SU-DHL-6 (cell line): ENCODE measurements at regions not wholly inside any gene's neighbourhood (a gene's known extent, or its start where the extent isn't known, plus 50 kb on each side); places are given as distances from the start of the nearest gene placed in this dataset.

Experiments used
- H2AFZ ChIP-seq: fragments of 200-600 bp; sonication (generic); 2 replicates; pipeline ENCODE4 v1.6.1; 2014; ENCODE audit warnings: low read depth, mild to moderate bottlenecking, moderate library complexity, mixed read lengths, antibody characterized with exemption, low read length; ENCODE audit not compliant: severe bottlenecking
- H3F3A ChIP-seq: fragments of 200-600 bp; shearing (Covaris generic); 2 replicates; pipeline ENCODE4 v1.6.0; 2016; ENCODE audit warnings: antibody characterized with exemption, mild to moderate bottlenecking; ENCODE audit not compliant: insufficient read depth
- H3K27ac ChIP-seq: fragments of 200-600 bp; sonication (generic); 2 replicates; pipeline ENCODE4 v1.5.1; 2016; ENCODE audit warnings: low read depth, mild to moderate bottlenecking, low read length, moderate library complexity, mixed read lengths
- H3K27me3 ChIP-seq: fragments of 200-600 bp; sonication (generic), shearing (Covaris generic); 2 replicates; pipeline ENCODE4 v1.6.0; 2014; ENCODE audit warnings: mild to moderate bottlenecking, low read length
- H3K36me3 ChIP-seq: fragments of 200-600 bp; sonication (generic); 2 replicates; pipeline ENCODE4 v1.6.1; 2014; ENCODE audit warnings: mild to moderate bottlenecking, low read length, mixed read lengths
- H3K4me2 ChIP-seq: fragments of 300-600, 200-600 bp; shearing (Covaris generic), sonication (generic); 2 replicates; pipeline ENCODE4 v1.6.0; 2014; ENCODE audit warnings: low read length, low read depth, mild to moderate bottlenecking; ENCODE audit not compliant: poor library complexity, severe bottlenecking
- H3K4me3 ChIP-seq: fragments of 200-600 bp; sonication (generic); 2 replicates; pipeline ENCODE4 v1.5.1; 2014; ENCODE audit warnings: antibody characterized with exemption, low read length, mild to moderate bottlenecking, mixed read lengths; ENCODE audit not compliant: insufficient read depth, poor library complexity, severe bottlenecking
- H3K79me2 ChIP-seq: fragments of 200-600 bp; sonication (generic); 2 replicates; pipeline ENCODE4 v1.6.1; 2014; ENCODE audit warnings: mild to moderate bottlenecking, low read length, moderate library complexity; ENCODE audit not compliant: insufficient read depth
- H3K9ac ChIP-seq: fragments of 200-600 bp; sonication (generic); 2 replicates; pipeline ENCODE4 v1.7.0; 2014; ENCODE audit warnings: mild to moderate bottlenecking, low read length
- H3K9me2 ChIP-seq: fragments of 200-600 bp; sonication (generic); replicated peaks from 2 replicates; pipeline ENCODE4 v1.6.1; 2014; ENCODE audit warnings: low read length; ENCODE audit not compliant: insufficient read depth
- H3K9me3 ChIP-seq: fragments of 200-600 bp; sonication (generic); 2 replicates; pipeline ENCODE4 v1.6.1; 2014; ENCODE audit warnings: low read length, mixed read lengths; ENCODE audit not compliant: insufficient read depth
- H4K20me1 ChIP-seq: fragments of 200-600 bp; sonication (generic); 2 replicates; pipeline ENCODE4 v1.6.1; 2014; ENCODE audit warnings: low read depth, mild to moderate bottlenecking, antibody characterized with exemption, low read length, moderate library complexity, mixed read lengths
- EZH2phosphoT487 ChIP-seq: fragments of 200-600 bp; sonication (generic), shearing (Covaris generic); conservative IDR thresholded peaks from 2 replicates; pipeline ENCODE4 v1.6.1; 2018; ENCODE audit warnings: mild to moderate bottlenecking, antibody characterized with exemption, low read length, moderate library complexity, mixed read lengths
- TF ChIP-seq, protein P1 (sequence below): fragments of 200-600 bp; sonication (generic); IDR thresholded peaks from one replicate; pipeline ENCODE4 v1.5.1; 2017; ENCODE audit warnings: antibody characterized with exemption, mild to moderate bottlenecking, low read length, moderate library complexity; ENCODE audit not compliant: insufficient read depth, poor library complexity, severe bottlenecking

DNA sequence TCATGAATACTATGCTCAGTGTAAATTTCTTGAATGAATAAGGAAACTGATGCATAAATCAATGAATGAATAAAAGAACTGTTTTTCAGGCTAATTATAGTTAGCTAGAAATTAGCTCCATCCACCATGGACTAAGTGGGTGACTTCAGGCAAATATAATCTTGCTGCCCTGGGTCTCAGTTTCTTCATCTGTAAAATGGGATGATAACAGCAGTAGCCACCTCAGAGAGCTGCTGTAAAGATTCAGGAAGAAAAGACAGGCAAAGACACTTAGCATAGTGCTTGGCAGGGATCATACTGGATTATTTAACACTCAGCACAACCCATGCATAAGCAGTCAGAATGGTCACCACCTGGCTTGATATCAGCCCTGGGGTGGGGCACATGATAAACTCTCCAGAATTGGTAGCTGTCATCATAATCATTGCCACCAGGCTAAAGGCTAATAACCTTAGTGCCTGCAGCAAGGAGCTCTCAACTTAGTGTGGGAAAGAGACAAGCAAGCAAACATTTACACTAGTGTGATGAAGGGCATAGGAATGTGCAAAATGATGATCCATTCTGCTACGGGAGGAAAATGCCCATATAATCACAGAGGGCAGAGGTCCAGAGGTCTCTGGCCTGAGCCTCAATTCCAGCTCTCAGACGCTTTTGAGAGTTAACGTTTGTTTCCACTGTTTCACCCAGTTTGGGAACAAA is 234.7 kb upstream of the TBX3 start:
- no peaks in the 10 kb centered on the region for H3K9me2 ChIP-seq
- TF ChIP-seq, protein P1, sequence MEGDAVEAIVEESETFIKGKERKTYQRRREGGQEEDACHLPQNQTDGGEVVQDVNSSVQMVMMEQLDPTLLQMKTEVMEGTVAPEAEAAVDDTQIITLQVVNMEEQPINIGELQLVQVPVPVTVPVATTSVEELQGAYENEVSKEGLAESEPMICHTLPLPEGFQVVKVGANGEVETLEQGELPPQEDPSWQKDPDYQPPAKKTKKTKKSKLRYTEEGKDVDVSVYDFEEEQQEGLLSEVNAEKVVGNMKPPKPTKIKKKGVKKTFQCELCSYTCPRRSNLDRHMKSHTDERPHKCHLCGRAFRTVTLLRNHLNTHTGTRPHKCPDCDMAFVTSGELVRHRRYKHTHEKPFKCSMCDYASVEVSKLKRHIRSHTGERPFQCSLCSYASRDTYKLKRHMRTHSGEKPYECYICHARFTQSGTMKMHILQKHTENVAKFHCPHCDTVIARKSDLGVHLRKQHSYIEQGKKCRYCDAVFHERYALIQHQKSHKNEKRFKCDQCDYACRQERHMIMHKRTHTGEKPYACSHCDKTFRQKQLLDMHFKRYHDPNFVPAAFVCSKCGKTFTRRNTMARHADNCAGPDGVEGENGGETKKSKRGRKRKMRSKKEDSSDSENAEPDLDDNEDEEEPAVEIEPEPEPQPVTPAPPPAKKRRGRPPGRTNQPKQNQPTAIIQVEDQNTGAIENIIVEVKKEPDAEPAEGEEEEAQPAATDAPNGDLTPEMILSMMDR, result no peak
- no peak for TF ChIP-seq EZH2phosphoT487
- H4K20me1 ChIP-seq, result no peaks in the 10 kb centered on the region
- H3K79me2 ChIP-seq, result no peaks in the 10 kb centered on the region
- no peaks in the 10 kb centered on the region for H3K9me3 ChIP-seq
- no peak overlapping the region for H2AFZ ChIP-seq
- H3K36me3 ChIP-seq, result no peaks in the 10 kb centered on the region
- H3K27me3 ChIP-seq, result no peaks in the 10 kb centered on the region
- H3K9ac ChIP-seq, result no peak overlapping the region
- H3K27ac ChIP-seq, result no peak overlapping the region
- no peak overlapping the region for H3K4me3 ChIP-seq
- H3K4me2 ChIP-seq, result no peak overlapping the region
- no peaks in the 10 kb centered on the region for H3F3A ChIP-seq

DNA sequence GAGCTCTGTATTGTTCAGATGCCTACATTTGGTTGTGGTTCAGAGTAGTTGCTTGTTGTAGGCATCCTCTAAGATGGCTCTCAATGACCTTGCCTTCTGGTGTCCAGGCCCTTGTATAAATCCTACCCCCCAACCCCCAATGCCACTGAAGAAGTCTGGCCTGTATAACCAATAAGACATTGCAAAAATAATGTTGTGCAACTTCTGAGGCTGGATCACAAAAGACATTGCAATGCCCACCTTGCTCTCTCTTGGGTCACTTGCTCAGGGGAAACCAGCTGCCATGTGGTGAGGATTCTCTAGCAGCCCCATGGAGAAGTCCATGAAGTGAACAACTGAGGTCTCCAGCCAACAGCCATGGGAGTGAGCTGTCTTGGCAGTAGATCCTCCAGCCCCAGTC is 234.0 kb upstream of the TBX3 start:
- Histone ChIP-seq H3K4me2 (no peak overlapping the region), H3K36me3 (no peaks in the 10 kb centered on the region), H3K9me2 (no peaks in the 10 kb centered on the region), H3K27me3 (no peaks in the 10 kb centered on the region), H3K9me3 (no peaks in the 10 kb centered on the region), H3K4me3 (no peak overlapping the region), H3K79me2 (no peaks in the 10 kb centered on the region), H3F3A (no peaks in the 10 kb centered on the region), H3K9ac (no peak overlapping the region), H2AFZ (no peak overlapping the region), H4K20me1 (no peaks in the 10 kb centered on the region), H3K27ac (no peak overlapping the region)
- TF ChIP-seq, protein P1, result no peak
- TF ChIP-seq EZH2phosphoT487, result no peak

DNA sequence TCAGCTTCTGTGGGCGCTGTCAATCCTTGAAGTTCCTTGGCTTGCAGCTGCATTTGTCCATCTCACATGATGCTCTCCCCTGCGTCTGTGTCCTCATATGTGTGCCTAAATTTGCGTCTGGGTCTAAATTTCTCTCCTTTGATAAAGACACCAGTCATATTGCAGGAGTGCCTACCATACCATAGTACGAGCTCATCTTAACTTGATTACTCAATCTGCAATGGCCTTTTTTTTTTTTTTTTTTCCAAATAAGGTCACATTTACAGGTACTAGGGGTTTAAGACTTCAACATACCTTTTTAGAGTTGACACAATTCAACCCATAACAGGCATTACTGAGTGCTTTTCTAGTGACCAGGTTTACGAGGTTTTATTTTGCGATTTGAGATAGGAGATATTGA is 233.3 kb upstream of the TBX3 start:
- Histone ChIP-seq H3K9me3 (no peaks in the 10 kb centered on the region), H3K27ac (no peak overlapping the region), H3K9ac (no peak overlapping the region), H3K36me3 (no peaks in the 10 kb centered on the region), H2AFZ (no peak overlapping the region), H4K20me1 (no peaks in the 10 kb centered on the region), H3K9me2 (no peaks in the 10 kb centered on the region), H3K79me2 (no peaks in the 10 kb centered on the region), H3K27me3 (no peaks in the 10 kb centered on the region), H3K4me2 (no peak overlapping the region), H3F3A (no peaks in the 10 kb centered on the region), H3K4me3 (no peak overlapping the region)
- TF ChIP-seq, protein P1, result no peak
- no peak for TF ChIP-seq EZH2phosphoT487
